GM19395 (cell line): ENCODE measurements at regions not wholly inside any gene's neighbourhood (a gene's known extent, or its start where the extent isn't known, plus 50 kb on each side); places are given as distances from the start of the nearest gene placed in this dataset.

Source experiments
- ATAC-seq: cut with Tn5 transposase; IDR thresholded peaks from one replicate; pipeline ENCODE4 v1.9.1; 2021; ENCODE audit warnings: mild to moderate bottlenecking, moderate library complexity; ENCODE audit not compliant: unreplicated experiment

- no peak for ATAC-seq
These were observed 83.6 kb downstream of the XIST start for GRCh38 chrX:73768886-73769285.

- no peak for ATAC-seq
These were observed 84.4 kb downstream of the XIST start for GRCh38 chrX:73768160-73768559.

- no peak for ATAC-seq
These were observed 85.5 kb downstream of the XIST start for GRCh38 chrX:73767017-73767416.

GRCh38 chrX:73766431-73766795 is 86.1 kb downstream of the XIST start:
- ATAC-seq: no peak

GRCh38 chrX:73765776-73766430 is 86.6 kb downstream of the XIST start:
- no peak for ATAC-seq

- peak; percentile 58 for ATAC-seq
These were observed 94.3 kb downstream of the XIST start for GRCh38 chrX:73758250-73758649.
